SH-SY5Y (cell line): ENCODE measurements at regions not wholly inside any gene's neighbourhood (a gene's known extent, or its start where the extent isn't known, plus 50 kb on each side); places are given as distances from the start of the nearest gene placed in this dataset.

Experiments
- GATA2 ChIP-seq: IDR thresholded peaks from 2 replicates; pipeline ENCODE4 v1.6.1; 2011; ENCODE audit warnings: mild to moderate bottlenecking, low read depth, low read length
- GATA3 ChIP-seq: IDR thresholded peaks from 2 replicates; pipeline ENCODE4 v1.6.1; 2011; ENCODE audit warnings: low read depth, mild to moderate bottlenecking, low read length, moderate library complexity

DNA sequence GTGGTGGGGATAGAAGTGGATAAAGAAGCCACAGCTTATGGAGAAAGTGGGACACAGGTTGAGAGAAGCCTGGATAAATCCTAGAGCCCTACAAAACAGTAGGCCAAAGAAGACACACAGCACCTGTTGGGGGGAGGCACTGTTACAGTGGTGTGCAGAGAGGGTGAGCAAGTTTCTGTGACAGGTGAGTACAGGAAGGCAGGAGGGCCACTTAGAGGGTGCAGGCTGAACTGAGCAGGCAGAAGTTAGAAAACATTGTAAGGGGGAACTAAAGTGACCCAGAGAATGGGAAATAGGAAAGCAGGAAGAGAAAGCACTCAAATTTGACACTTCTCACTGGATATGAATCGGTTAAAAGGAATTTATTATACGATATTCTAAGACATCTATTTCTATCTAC lies 146.1 kb upstream of the TMCO5A start:
- TF ChIP-seq GATA3 (no peak), GATA2 (no peak)

DNA sequence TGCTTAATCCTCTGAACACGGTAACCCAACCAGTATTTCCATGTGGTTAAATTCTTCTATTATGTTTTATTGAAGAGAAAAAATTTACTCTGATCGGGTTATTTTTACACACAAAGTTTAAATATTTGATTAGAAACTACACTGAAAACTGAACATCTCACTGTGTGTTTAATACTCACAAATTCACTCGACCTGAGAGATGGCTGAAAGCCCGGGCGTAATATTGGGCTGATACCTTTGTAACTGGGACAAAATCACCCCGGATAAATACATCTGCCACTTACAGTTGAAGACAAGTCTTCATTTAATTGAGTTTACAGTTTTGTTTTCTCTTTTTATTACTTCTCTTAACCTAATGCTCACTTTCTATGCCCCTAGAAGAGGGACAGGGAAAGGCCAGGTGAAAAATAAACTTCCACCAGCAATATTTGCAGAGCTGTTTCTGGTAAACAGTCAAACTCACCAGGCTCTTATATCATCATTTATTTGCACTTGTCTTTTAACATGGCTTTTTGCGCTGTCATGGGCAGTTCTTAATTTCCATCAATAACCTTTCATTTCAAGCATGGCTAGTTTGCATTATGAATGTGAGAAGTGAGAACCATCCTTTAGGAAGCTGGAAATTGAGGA lies 145.6 kb upstream of the TMCO5A start:
- TF ChIP-seq GATA2 (no peak), GATA3 (no peak)

GRCh38 chr15:37789397-37789786 lies 145.0 kb upstream of the TMCO5A start:
- TF ChIP-seq GATA2 = no peak
- no peak for TF ChIP-seq GATA3

- TF ChIP-seq GATA3 = no peak
- TF ChIP-seq GATA2 = no peak
Measured at GRCh38 chr15:37789881-37790280, 144.6 kb upstream of the TMCO5A start.

DNA sequence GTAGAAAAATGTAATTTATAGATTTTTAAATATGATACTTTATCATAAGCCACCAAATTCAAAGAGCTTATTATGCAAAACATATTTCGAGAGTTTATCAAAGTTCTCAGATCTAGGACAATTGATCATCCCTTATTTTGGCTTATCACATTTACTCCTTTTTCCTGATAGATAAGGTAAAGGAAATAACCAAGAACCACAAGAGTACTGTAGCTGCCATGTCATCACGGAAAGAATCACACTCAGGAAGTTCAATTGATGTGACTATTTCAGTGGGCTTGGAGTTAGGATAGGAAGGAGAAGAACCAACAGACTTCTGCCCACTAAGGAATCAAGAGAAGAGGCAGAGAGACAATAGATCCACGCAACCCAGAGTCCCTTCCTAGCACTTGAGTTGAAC lies 142.7 kb upstream of the TMCO5A start:
- no peak for TF ChIP-seq GATA2
- TF ChIP-seq GATA3 = no peak

DNA sequence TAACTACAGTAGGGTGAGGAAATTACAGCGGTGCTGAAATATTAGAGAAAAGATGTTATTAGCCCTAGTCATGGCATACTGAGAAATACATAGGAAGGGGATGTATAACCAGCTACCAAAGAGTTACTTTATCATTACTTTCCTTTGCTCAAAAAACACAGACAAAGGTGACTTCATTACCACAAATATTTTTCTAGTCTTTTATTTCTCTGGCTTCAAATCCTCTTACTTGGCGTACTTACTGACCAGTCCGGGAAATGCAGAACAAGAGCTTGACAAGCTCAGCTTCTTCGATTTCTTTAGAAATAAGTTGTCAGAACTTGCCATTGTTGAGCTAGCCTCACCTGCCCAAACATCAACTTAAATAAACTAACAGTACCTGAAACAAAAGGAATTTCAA lies 142.1 kb upstream of the TMCO5A start:
- TF ChIP-seq GATA2 (no peak), GATA3 (no peak)

GRCh38 chr15:37793851-37794250 lies 140.6 kb upstream of the TMCO5A start:
- TF ChIP-seq GATA2 = no peak
- TF ChIP-seq GATA3 = no peak

GRCh38 chr15:37794947-37795346 lies 139.5 kb upstream of the TMCO5A start:
- no peak for TF ChIP-seq GATA3
- TF ChIP-seq GATA2 = no peak

DNA sequence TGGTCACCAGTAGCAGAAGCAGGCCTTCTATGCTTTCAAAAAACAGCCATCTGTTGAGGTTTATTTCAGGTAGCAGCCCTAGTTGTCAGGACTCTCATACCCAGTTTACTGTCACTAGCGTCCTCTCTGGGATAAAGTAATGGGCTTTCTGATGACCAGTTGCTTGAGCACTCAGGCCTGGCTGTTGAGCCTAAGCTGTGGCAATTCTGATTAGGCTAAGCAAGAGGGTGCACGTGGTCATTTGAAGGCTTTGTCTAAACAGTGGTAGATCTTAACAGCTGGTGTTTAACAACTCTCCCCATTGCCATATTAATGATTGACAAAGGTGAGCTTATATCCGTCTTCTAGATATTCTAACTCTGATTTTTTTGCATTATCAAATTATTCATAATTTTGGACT lies 132.9 kb upstream of the TMCO5A start:
- no peak for TF ChIP-seq GATA3
- no peak for TF ChIP-seq GATA2

DNA sequence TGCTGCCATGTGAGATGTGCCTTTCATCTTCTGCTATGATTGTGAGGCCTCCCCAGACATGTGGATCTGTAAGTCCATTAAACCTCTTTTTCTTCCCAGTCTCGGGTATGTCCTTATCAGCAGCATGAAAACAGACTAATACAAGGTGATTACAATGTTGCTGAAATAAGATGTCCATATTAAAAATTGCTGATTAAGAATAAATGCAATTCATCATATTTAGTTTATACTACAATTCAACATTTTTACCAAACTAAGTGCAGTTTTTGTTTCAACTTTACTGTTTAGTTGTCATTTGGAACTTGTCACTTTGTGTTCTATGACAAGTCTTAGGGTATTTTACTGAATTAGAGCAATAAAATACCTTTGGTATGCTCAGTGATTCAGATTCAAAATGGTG lies 127.6 kb upstream of the TMCO5A start:
- TF ChIP-seq GATA2 (no peak), GATA3 (no peak)

DNA sequence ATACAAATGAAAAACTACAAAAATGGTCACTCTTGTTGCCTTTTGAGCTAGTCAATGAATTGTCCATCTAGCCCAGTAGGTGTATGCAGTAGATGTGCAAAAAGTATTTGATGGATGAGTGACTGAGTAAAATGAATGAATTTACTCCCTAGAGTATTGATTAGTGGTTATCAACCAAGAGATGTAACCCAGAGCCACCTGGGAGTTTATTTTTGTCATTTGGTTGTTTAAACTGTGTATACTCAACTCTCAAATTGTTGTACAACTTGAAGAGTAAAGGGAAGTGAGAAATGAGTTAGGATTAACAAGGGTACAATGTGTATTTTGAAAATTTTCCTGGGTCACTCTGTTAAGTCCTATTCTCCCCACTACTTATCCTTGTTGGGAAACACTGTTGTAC lies 124.1 kb upstream of the TMCO5A start:
- TF ChIP-seq GATA3 (no peak), GATA2 (no peak)

DNA sequence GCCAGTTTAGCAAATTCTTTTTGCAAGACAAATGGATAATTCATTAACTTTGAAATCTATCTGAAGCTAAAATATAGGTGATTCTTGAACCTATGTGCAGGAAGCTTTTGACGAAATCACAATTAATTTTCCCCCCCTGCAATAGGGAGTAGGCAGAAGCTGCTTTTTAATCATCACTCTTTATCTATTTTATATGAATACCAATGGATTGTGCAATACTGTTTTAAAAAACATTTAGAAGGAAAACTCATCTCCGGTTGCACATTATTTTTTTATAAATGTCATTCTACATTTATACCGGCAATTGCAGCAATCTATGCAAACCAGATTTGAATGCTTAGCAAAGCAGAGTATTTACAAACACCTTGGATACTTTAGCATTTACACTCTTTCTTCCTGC lies 121.1 kb upstream of the TMCO5A start:
- TF ChIP-seq GATA3 (no peak), GATA2 (no peak)

- TF ChIP-seq GATA2 = no peak
- no peak for TF ChIP-seq GATA3
Measured at GRCh38 chr15:37814847-37815515, 119.5 kb upstream of the TMCO5A start.

DNA sequence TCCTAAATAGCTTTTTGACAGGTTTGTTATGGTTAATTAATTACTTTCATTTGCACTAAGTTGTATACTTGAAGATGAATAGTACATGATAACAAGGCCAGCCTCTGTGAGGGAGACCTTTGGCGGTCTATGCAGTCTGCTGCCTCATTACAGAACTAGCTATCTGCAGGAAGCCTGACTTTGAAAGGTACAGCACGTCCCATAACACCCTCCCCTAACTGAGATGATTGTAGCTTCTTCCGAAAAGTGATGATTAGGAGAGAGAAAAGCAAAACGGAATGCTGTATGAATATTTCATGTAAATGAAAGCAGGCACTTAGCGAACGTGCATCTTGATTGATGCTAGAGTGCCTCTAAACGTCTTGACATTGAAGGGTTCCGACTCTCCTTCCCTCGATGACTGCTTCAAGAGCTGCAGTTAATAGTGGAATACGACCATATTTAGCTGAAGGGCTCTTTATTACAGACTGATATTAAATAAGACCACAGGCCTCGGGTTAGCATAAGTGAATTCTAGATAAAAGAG lies 116.2 kb upstream of the TMCO5A start:
- TF ChIP-seq GATA2 (no peak), GATA3 (no peak)

- no peak for TF ChIP-seq GATA2
- TF ChIP-seq GATA3 = no peak
Measured at GRCh38 chr15:37819191-37819590, 115.2 kb upstream of the TMCO5A start.

- TF ChIP-seq GATA3 = no peak
- TF ChIP-seq GATA2 = 0 out of 2 replicates have a peak, but pooled peaks have one; percentile 8
Measured at GRCh38 chr15:37820380-37821128, 113.9 kb upstream of the TMCO5A start.
